Endothelial cell (in vitro differentiated cells): ENCODE measurements at regions not wholly inside any gene's neighbourhood (a gene's known extent, or its start where the extent isn't known, plus 50 kb on each side); places are given as distances from the start of the nearest gene placed in this dataset.

ENCODE experiments used
- DNase-seq: peaks from one replicate; pipeline ENCODE4 v3.0.0; 2021; ENCODE audit warnings: low spot score
- H3K27ac Mint-ChIP-seq: one replicate; pipeline ENCODE4 v1.8.0; 2021; ENCODE audit warnings: mixed read lengths, inconsistent platforms; ENCODE audit not compliant: unreplicated experiment
- H3K27me3 Mint-ChIP-seq: one replicate; pipeline ENCODE4 v1.8.0; 2021; ENCODE audit warnings: mild to moderate bottlenecking, moderate library complexity, mixed read lengths, inconsistent platforms; ENCODE audit not compliant: unreplicated experiment
- H3K36me3 Mint-ChIP-seq: one replicate; pipeline ENCODE4 v1.8.0; 2021; ENCODE audit warnings: mild to moderate bottlenecking, low read depth, mixed read lengths, inconsistent platforms; ENCODE audit not compliant: unreplicated experiment
- H3K4me1 Mint-ChIP-seq: one replicate; pipeline ENCODE4 v1.8.0; 2021; ENCODE audit warnings: mild to moderate bottlenecking, mixed read lengths, inconsistent platforms; ENCODE audit not compliant: unreplicated experiment
- H3K4me3 Mint-ChIP-seq: one replicate; pipeline ENCODE4 v1.8.0; 2021; ENCODE audit warnings: mild to moderate bottlenecking, mixed read lengths, inconsistent platforms; ENCODE audit not compliant: unreplicated experiment
- H3K9me3 Mint-ChIP-seq: one replicate; pipeline ENCODE4 v1.8.0; 2021; ENCODE audit warnings: mixed read lengths, inconsistent platforms; ENCODE audit not compliant: unreplicated experiment
- CTCF ChIP-seq: fragments of 200-600 bp; sonication (generic); IDR thresholded peaks from one replicate; pipeline ENCODE4 v1.5.0; 2021; ENCODE audit warnings: antibody characterized with exemption; ENCODE audit not compliant: unreplicated experiment

GRCh38 chr20:57843941-57844625 lies 134.3 kb upstream of the PMEPA1 start:
- H3K9me3 Mint-ChIP-seq: no peaks in the 10 kb centered on the region
- no peaks in the 10 kb centered on the region for H3K36me3 Mint-ChIP-seq
- H3K4me3 Mint-ChIP-seq: no peak overlapping the region
- H3K27ac Mint-ChIP-seq: no peak overlapping the region
- H3K4me1 Mint-ChIP-seq: peaks cover 2% of the 10 kb centered on the region
- DNase-seq: no peak
- H3K27me3 Mint-ChIP-seq: peaks cover 9% of the 10 kb centered on the region
- no peak for TF ChIP-seq CTCF

- H3K9me3 Mint-ChIP-seq: no peaks in the 10 kb centered on the region
- H3K27ac Mint-ChIP-seq: no peak overlapping the region
- peaks cover 2% of the 10 kb centered on the region for H3K4me1 Mint-ChIP-seq
- peaks cover 9% of the 10 kb centered on the region for H3K27me3 Mint-ChIP-seq
- no peak for DNase-seq
- no peak overlapping the region for H3K4me3 Mint-ChIP-seq
- H3K36me3 Mint-ChIP-seq: no peaks in the 10 kb centered on the region
- TF ChIP-seq CTCF: no peak
These were observed 132.9 kb upstream of the PMEPA1 start for GRCh38 chr20:57842720-57843119.

- Mint-ChIP-seq H3K27me3 (peaks cover 9% of the 10 kb centered on the region), H3K4me3 (no peak overlapping the region), H3K9me3 (no peaks in the 10 kb centered on the region), H3K27ac (no peak overlapping the region), H3K4me1 (peaks cover 2% of the 10 kb centered on the region), H3K36me3 (no peaks in the 10 kb centered on the region)
- no peak for DNase-seq
- no peak for TF ChIP-seq CTCF
These were observed 131.6 kb upstream of the PMEPA1 start for GRCh38 chr20:57841297-57841866.

GRCh38 chr20:57840504-57841296 lies 130.9 kb upstream of the PMEPA1 start:
- H3K27ac Mint-ChIP-seq: no peak overlapping the region
- H3K4me3 Mint-ChIP-seq: no peak overlapping the region
- no peaks in the 10 kb centered on the region for H3K9me3 Mint-ChIP-seq
- peaks cover 8% of the 10 kb centered on the region for H3K27me3 Mint-ChIP-seq
- no peak for DNase-seq
- TF ChIP-seq CTCF: no peak
- no peaks in the 10 kb centered on the region for H3K36me3 Mint-ChIP-seq
- peaks cover 2% of the 10 kb centered on the region for H3K4me1 Mint-ChIP-seq

GRCh38 chr20:57840066-57840465 lies 130.3 kb upstream of the PMEPA1 start:
- no peak overlapping the region for H3K27ac Mint-ChIP-seq
- TF ChIP-seq CTCF: no peak
- H3K4me1 Mint-ChIP-seq: peaks cover 2% of the 10 kb centered on the region
- no peak for DNase-seq
- peaks cover 6% of the 10 kb centered on the region for H3K27me3 Mint-ChIP-seq
- H3K36me3 Mint-ChIP-seq: no peaks in the 10 kb centered on the region
- no peaks in the 10 kb centered on the region for H3K9me3 Mint-ChIP-seq
- H3K4me3 Mint-ChIP-seq: no peak overlapping the region
